GM23338 (cell line): ENCODE measurements at regions not wholly inside any gene's neighbourhood (a gene's known extent, or its start where the extent isn't known, plus 50 kb on each side); places are given as distances from the start of the nearest gene placed in this dataset.

Experiments used
- EZH2 ChIP-seq: fragments of 200-600 bp; sonication (generic); IDR thresholded peaks from one replicate; pipeline ENCODE4 v1.8.0; 2017; ENCODE audit warnings: antibody characterized with exemption, mild to moderate bottlenecking, low read depth; ENCODE audit not compliant: unreplicated experiment
- EZH2phosphoT487 ChIP-seq: fragments of 200-600 bp; sonication (generic); IDR thresholded peaks from one replicate; pipeline ENCODE4 v1.8.1; 2018; ENCODE audit warnings: antibody characterized with exemption; ENCODE audit not compliant: unreplicated experiment
- TF ChIP-seq, protein P1 (sequence below), 2 experiments: fragments of 200-600 bp in 1 of 2; sonication (generic) in 1 of 2; conservative IDR thresholded peaks; 2 replicates each; pipeline versions ENCODE4 v1.5.1 to v1.6.1; 2016 to 2017; ENCODE audit warnings: antibody characterized with exemption in 2 of 2, low read depth in 2 of 2, mild to moderate bottlenecking in 2 of 2, moderate library complexity in 1 of 2

DNA sequence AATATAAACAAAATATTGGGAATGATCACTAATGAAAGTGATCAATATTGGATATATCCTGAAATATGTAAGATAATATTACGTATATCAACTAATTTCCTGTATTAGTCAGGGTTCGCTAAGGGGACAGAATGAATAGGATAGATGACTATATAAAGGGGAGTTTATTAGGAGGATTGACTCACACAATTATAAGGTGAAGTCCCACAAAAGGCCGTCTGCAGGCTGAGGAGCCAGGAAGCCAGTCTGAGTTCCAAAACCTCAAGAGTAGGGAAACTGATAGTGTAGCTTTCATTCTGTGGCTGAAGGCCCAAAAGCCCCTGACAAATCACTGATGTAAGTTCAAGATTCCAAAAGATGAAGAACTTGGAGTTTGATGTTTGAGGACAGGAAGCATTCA is 561.1 kb downstream of the PRDM9 start:
- TF ChIP-seq EZH2 (no peak), EZH2phosphoT487 (no peak)
- TF ChIP-seq, protein P1, sequence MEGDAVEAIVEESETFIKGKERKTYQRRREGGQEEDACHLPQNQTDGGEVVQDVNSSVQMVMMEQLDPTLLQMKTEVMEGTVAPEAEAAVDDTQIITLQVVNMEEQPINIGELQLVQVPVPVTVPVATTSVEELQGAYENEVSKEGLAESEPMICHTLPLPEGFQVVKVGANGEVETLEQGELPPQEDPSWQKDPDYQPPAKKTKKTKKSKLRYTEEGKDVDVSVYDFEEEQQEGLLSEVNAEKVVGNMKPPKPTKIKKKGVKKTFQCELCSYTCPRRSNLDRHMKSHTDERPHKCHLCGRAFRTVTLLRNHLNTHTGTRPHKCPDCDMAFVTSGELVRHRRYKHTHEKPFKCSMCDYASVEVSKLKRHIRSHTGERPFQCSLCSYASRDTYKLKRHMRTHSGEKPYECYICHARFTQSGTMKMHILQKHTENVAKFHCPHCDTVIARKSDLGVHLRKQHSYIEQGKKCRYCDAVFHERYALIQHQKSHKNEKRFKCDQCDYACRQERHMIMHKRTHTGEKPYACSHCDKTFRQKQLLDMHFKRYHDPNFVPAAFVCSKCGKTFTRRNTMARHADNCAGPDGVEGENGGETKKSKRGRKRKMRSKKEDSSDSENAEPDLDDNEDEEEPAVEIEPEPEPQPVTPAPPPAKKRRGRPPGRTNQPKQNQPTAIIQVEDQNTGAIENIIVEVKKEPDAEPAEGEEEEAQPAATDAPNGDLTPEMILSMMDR (conservative IDR thresholded peaks at IDR 0.05; ENCODE audit: low read depth in 2 of 2) = no peak
